Liver (tissue), 7 donors: ENCODE measurements at regions not wholly inside any gene's neighbourhood (a gene's known extent, or its start where the extent isn't known, plus 50 kb on each side); places are given as distances from the start of the nearest gene placed in this dataset.

Experiments
- DNase-seq: peaks from one replicate; pipeline ENCODE4 v3.0.0-alpha.2; 2017; ENCODE audit warnings: low spot score
- H3K27ac ChIP-seq, 2 donors: one replicate each; pipeline ENCODE4 v1.7.0; 2013; ENCODE audit warnings: inconsistent platforms in 2 of 2, low read length in 2 of 2, control low read depth in 1 of 2, low read depth in 1 of 2, mild to moderate bottlenecking in 1 of 2
- H3K27me3 ChIP-seq, 4 donors: one replicate each; pipeline versions ENCODE4 v1.6.1 to v1.7.0; 2013; ENCODE audit warnings: low read length in 3 of 4, inconsistent platforms in 1 of 4, mild to moderate bottlenecking in 1 of 4, moderate library complexity in 1 of 4; ENCODE audit not compliant: control insufficient read depth in 4 of 4, insufficient read depth in 4 of 4
- H3K36me3 ChIP-seq, 4 donors: one replicate each; pipeline versions ENCODE4 v1.6.1 to v1.7.0; 2013; ENCODE audit warnings: low read length in 3 of 4, mild to moderate bottlenecking in 3 of 4, low read depth in 1 of 4, moderate library complexity in 1 of 4; ENCODE audit not compliant: control insufficient read depth in 4 of 4, insufficient read depth in 3 of 4
- H3K4me1 ChIP-seq, 4 donors: one replicate each; pipeline versions ENCODE4 v1.6.1 to v1.7.0; 2013; ENCODE audit warnings: low read length in 3 of 4, mild to moderate bottlenecking in 3 of 4, moderate library complexity in 1 of 4; ENCODE audit not compliant: control insufficient read depth in 4 of 4, insufficient read depth in 4 of 4
- H3K4me3 ChIP-seq, 3 donors: one replicate each; pipeline versions ENCODE4 v1.6.1 to v1.7.0; 2013; ENCODE audit warnings: low read length in 3 of 3, control low read depth in 1 of 3, low read depth in 1 of 3, mild to moderate bottlenecking in 1 of 3
- H3K9ac ChIP-seq, 2 donors: one replicate each; pipeline ENCODE4 v1.7.0; 2013; ENCODE audit warnings: low read length in 2 of 2, mild to moderate bottlenecking in 2 of 2, moderate library complexity in 2 of 2, control low read depth in 1 of 2, low read depth in 1 of 2
- H3K9me3 ChIP-seq, 4 donors: one replicate each; pipeline versions ENCODE4 v1.6.1 to v1.7.0; 2013; ENCODE audit warnings: low read length in 3 of 4; ENCODE audit not compliant: control insufficient read depth in 4 of 4
- ATF3 ChIP-seq: IDR thresholded peaks from 2 replicates; pipeline ENCODE4 v1.6.1; 2016; ENCODE audit warnings: antibody characterized with exemption
- EGR1 ChIP-seq, 2 donors: IDR thresholded peaks; 2 replicates each; pipeline ENCODE4 v1.6.1; 2016 to 2018; ENCODE audit warnings: antibody characterized with exemption in 2 of 2, low read depth in 2 of 2
- FOXA2 ChIP-seq: IDR thresholded peaks from 2 replicates; pipeline ENCODE4 v1.6.1; 2016; ENCODE audit warnings: antibody characterized with exemption
- GABPA ChIP-seq, 2 donors: IDR thresholded peaks in 1 of 2; conservative IDR thresholded peaks in 1 of 2; 2 replicates each; pipeline ENCODE4 v1.6.1; 2016; ENCODE audit warnings: antibody characterized with exemption in 2 of 2, mild to moderate bottlenecking in 1 of 2, moderate library complexity in 1 of 2
- HNF4G ChIP-seq: IDR thresholded peaks from 2 replicates; pipeline ENCODE4 v1.6.1; 2016; ENCODE audit warnings: antibody characterized with exemption
- JUND ChIP-seq, 2 donors: IDR thresholded peaks; 2 replicates each; pipeline ENCODE4 v1.6.1; 2016; ENCODE audit warnings: antibody characterized with exemption in 2 of 2
- MAX ChIP-seq: IDR thresholded peaks from 2 replicates; pipeline ENCODE4 v1.6.1; 2016; ENCODE audit warnings: antibody characterized with exemption
- NR2F2 ChIP-seq: IDR thresholded peaks from 2 replicates; pipeline ENCODE4 v1.6.1; 2016; ENCODE audit warnings: antibody characterized with exemption
- RAD21 ChIP-seq, 2 donors: IDR thresholded peaks; 2 replicates each; pipeline ENCODE4 v1.6.1; 2016; ENCODE audit warnings: antibody characterized with exemption in 2 of 2, mild to moderate bottlenecking in 2 of 2
- RXRA ChIP-seq, 2 donors: IDR thresholded peaks; 2 replicates each; pipeline ENCODE4 v1.6.1; 2017 to 2018; ENCODE audit warnings: antibody characterized with exemption in 2 of 2, mild to moderate bottlenecking in 1 of 2
- SP1 ChIP-seq: IDR thresholded peaks from 2 replicates; pipeline ENCODE4 v1.6.1; 2018; ENCODE audit warnings: antibody characterized with exemption, mild to moderate bottlenecking
- TAF1 ChIP-seq: conservative IDR thresholded peaks from 2 replicates; pipeline ENCODE4 v1.6.1; 2016; ENCODE audit warnings: antibody characterized with exemption, mild to moderate bottlenecking
- YY1 ChIP-seq: IDR thresholded peaks from 2 replicates; pipeline ENCODE4 v1.6.1; 2016; ENCODE audit warnings: antibody characterized with exemption, mild to moderate bottlenecking
- WGBS: extraction: QIAGEN DNeasy Blood & Tissue Kit; methylation state at CpG from one replicate; pipeline ENCODE4 v1.1.7; 2013; 5-methylcytosine and 5-hydroxymethylcytosine counted together
- TF ChIP-seq, protein P1 (sequence below): IDR thresholded peaks from 2 replicates; pipeline ENCODE4 v1.6.1; 2016; ENCODE audit warnings: antibody characterized with exemption, mild to moderate bottlenecking
- TF ChIP-seq, protein P2 (sequence below): IDR thresholded peaks from 2 replicates; pipeline ENCODE4 v1.6.1; 2016; ENCODE audit warnings: antibody characterized with exemption
- donor health status: healthy.
- donor health status: healthy.
- donor health status: healthy.
- donor health status: healthy.

DNA sequence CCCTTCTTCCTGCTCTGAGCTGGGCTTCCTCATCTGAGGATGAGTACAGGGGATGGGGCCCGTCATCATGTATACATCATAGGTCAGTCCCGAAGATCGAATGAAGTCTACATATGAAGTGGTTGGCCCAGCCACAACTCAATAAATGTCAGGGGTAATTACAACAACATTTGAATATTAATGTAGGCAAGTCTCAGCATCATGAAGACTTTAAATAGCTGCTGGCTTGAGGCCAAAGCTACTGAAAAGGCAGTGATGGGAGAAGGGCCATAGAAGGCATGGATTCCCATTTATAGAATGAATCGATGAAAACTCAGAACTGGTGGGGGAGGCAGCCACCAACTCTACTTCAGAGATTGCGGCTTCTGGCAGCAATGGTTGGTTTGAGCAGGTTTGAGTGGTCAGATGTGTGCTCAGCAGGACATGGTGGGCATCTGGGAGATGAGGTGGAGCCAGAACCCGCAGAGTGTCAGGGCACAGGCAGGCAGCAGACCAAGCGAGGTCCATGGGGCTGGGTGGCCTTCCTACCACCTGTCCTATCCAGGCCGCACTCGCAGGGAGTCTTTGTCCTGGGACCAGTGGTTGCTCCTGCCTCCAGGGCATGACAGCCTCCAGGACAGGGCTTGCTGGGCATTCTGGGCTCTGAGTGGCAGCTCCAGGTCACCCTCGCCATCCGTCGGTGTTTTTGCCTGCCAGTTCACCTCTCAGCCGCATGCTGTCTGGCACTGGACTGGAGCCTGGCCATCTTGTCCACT lies 919.1 kb downstream of the TBC1D22A start (continued):
- TF ChIP-seq YY1 (no peak), EGR1 (IDR thresholded peaks at IDR 0.05; ENCODE audit: low read depth in 2 of 2) (no peak), GABPA (IDR thresholded peaks at IDR 0.05 in 1 of 2, conservative IDR thresholded peaks at IDR 0.05 in 1 of 2) (no peak), MAX (no peak), NR2F2 (no peak), TAF1 (no peak)

DNA sequence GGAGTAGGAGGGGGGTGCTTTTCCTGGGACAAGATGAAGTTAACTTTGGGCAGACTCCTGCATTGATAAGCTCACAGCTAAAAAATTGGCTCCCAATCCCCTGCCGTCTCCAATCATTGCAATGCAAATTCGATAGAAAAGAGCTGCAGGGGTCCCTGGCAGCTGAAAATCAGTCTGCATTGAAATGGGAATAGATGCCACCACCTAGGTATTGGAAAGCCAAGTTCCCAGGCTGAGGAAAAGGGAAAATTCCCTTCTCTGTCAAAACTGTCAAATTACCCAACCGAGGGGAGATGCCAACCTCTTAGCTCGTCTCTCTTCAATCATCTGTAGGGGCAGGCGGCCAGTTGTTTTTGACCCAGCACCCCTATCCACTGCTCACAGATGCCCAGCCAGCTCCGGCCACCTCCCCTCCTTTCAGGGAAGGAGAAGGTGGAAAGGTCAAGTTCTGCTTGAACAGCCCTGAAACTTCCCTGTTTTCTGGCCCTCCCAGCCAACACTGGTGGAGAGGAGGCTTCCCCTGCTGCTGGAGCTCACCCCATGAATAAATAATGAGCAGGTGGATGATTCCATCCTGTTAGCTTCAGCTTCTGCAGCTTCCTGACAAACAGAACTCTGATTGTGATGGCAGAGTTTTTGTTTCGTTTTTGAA lies 916.3 kb downstream of the TBC1D22A start:
- TF ChIP-seq MAX (no peak), TAF1 (no peak), SP1 (no peak), YY1 (no peak), HNF4G (no peak), ATF3 (no peak), NR2F2 (no peak), RAD21 (IDR thresholded peaks at IDR 0.05) (no peak), RXRA (IDR thresholded peaks at IDR 0.05) (no peak), JUND (IDR thresholded peaks at IDR 0.05) (no peak), GABPA (IDR thresholded peaks at IDR 0.05 in 1 of 2, conservative IDR thresholded peaks at IDR 0.05 in 1 of 2) (no peak), FOXA2 (no peak)
- TF ChIP-seq, protein P1, sequence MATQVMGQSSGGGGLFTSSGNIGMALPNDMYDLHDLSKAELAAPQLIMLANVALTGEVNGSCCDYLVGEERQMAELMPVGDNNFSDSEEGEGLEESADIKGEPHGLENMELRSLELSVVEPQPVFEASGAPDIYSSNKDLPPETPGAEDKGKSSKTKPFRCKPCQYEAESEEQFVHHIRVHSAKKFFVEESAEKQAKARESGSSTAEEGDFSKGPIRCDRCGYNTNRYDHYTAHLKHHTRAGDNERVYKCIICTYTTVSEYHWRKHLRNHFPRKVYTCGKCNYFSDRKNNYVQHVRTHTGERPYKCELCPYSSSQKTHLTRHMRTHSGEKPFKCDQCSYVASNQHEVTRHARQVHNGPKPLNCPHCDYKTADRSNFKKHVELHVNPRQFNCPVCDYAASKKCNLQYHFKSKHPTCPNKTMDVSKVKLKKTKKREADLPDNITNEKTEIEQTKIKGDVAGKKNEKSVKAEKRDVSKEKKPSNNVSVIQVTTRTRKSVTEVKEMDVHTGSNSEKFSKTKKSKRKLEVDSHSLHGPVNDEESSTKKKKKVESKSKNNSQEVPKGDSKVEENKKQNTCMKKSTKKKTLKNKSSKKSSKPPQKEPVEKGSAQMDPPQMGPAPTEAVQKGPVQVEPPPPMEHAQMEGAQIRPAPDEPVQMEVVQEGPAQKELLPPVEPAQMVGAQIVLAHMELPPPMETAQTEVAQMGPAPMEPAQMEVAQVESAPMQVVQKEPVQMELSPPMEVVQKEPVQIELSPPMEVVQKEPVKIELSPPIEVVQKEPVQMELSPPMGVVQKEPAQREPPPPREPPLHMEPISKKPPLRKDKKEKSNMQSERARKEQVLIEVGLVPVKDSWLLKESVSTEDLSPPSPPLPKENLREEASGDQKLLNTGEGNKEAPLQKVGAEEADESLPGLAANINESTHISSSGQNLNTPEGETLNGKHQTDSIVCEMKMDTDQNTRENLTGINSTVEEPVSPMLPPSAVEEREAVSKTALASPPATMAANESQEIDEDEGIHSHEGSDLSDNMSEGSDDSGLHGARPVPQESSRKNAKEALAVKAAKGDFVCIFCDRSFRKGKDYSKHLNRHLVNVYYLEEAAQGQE: no peak
- TF ChIP-seq, protein P2, sequence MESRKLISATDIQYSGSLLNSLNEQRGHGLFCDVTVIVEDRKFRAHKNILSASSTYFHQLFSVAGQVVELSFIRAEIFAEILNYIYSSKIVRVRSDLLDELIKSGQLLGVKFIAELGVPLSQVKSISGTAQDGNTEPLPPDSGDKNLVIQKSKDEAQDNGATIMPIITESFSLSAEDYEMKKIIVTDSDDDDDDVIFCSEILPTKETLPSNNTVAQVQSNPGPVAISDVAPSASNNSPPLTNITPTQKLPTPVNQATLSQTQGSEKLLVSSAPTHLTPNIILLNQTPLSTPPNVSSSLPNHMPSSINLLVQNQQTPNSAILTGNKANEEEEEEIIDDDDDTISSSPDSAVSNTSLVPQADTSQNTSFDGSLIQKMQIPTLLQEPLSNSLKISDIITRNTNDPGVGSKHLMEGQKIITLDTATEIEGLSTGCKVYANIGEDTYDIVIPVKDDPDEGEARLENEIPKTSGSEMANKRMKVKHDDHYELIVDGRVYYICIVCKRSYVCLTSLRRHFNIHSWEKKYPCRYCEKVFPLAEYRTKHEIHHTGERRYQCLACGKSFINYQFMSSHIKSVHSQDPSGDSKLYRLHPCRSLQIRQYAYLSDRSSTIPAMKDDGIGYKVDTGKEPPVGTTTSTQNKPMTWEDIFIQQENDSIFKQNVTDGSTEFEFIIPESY: no peak
- no peaks in the 10 kb centered on the region for H3K4me1 ChIP-seq
- no peak overlapping the region for H3K9ac ChIP-seq
- peaks cover 0 to 6% (median 0%) of the 10 kb centered on the region in 4 donors for H3K27me3 ChIP-seq
- no peaks in the 10 kb centered on the region for H3K36me3 ChIP-seq
- no peak overlapping the region for H3K27ac ChIP-seq
- 37% methylated on average over 7 of the region's 7 CpGs for WGBS
- no peak for DNase-seq
- no peak overlapping the region for H3K4me3 ChIP-seq
- peaks cover 2 to 8% (median 6%) of the 10 kb centered on the region in 4 donors for H3K9me3 ChIP-seq
